Body of pancreas (tissue), 4 donors: ENCODE measurements at regions not wholly inside any gene's neighbourhood (a gene's known extent, or its start where the extent isn't known, plus 50 kb on each side); places are given as distances from the start of the nearest gene placed in this dataset.

Experiments
- ATAC-seq: fragments of 150-250 bp; one replicate; pipeline ENCODE4 v1.9.1; 2016
- DNase-seq, 4 donors: peaks; one replicate each; pipeline ENCODE4 v3.0.0-alpha.2; 2019
- H3K27ac ChIP-seq, 4 donors: fragments of 200-600 bp; sonication (generic); 1 replicate in 3 of 4; 2 replicates in 1 of 4; pipeline versions ENCODE4 v1.5.1 to v1.6.1; 2016 to 2019; ENCODE audit warnings: mild to moderate bottlenecking in 1 of 4, mixed read lengths in 1 of 4, moderate library complexity in 1 of 4
- H3K27me3 ChIP-seq, 2 donors: fragments of 200-600 bp; sonication (generic); one replicate each; pipeline ENCODE4 v1.6.0; 2016; ENCODE audit warnings: mild to moderate bottlenecking in 1 of 2
- H3K36me3 ChIP-seq, 2 donors: fragments of 200-600 bp; sonication (generic); replicated peaks in 1 of 2; 2 replicates each; pipeline ENCODE4 v1.5.1; 2016; ENCODE audit warnings: low read depth in 2 of 2; ENCODE audit not compliant: insufficient read depth in 1 of 2
- H3K4me1 ChIP-seq: fragments of 200-600 bp; sonication (generic); one replicate; pipeline ENCODE4 v1.6.0; 2016
- H3K4me3 ChIP-seq, 2 donors: fragments of 200-600 bp; sonication (generic); 1 replicate in 1 of 2; 2 replicates in 1 of 2; pipeline ENCODE4 v1.5.1; 2016 to 2019
- H3K9me3 ChIP-seq, 3 donors: fragments of 200-600 bp; sonication (generic); 1 replicate in 2 of 3; 2 replicates in 1 of 3; pipeline ENCODE4 v1.5.1; 2016
- CTCF ChIP-seq, 7 experiments: fragments of 450-650 bp in 4 of 7; fragments of 200-600 bp in 3 of 7; sonication (generic) in 3 of 7; IDR thresholded peaks; one replicate each; pipeline ENCODE4 v1.5.1; 2016 to 2019; ENCODE audit warnings: antibody characterized with exemption in 7 of 7
- POLR2A ChIP-seq, 3 donors: fragments of 450-650 bp; IDR thresholded peaks; one replicate each; pipeline ENCODE4 v1.6.1; 2016; ENCODE audit warnings: antibody characterized with exemption in 3 of 3, mild to moderate bottlenecking in 2 of 3
- WGBS, 2 donors: methylation state at CpG; one replicate each; pipeline ENCODE4 v1.1.5; 2017; 5-methylcytosine and 5-hydroxymethylcytosine counted together
- intact Hi-C: fragments of 100-400 bp; cut with DNase I; formaldehyde crosslinking; loops from one replicate; pipeline ENCODE4 v1.15.1; 2023

- Histone ChIP-seq H3K27ac (no peak overlapping the region), H3K4me1 (no peaks in the 10 kb centered on the region), H3K4me3 (no peak overlapping the region), H3K9me3 (no peaks in the 10 kb centered on the region), H3K36me3 (no peaks in the 10 kb centered on the region), H3K27me3 (no peaks in the 10 kb centered on the region)
- ATAC-seq (no peak), DNase-seq (no peak)
- intact Hi-C loops, result no loop called here
- WGBS, 2 donors, result 60 to 66% methylated on average over 3 of the region's 3 CpGs
- TF ChIP-seq POLR2A (IDR thresholded peaks at IDR 0.05) (no peak), CTCF (IDR thresholded peaks at IDR 0.05) (no peak)
These were observed 244.1 kb upstream of the AKR1E2 start for GRCh38 chr10:4581929-4582328.

- intact Hi-C loops, result no loop called here
- Histone ChIP-seq H3K4me3 (no peak overlapping the region), H3K4me1 (no peaks in the 10 kb centered on the region), H3K9me3 (no peaks in the 10 kb centered on the region), H3K36me3 (no peaks in the 10 kb centered on the region), H3K27me3 (no peaks in the 10 kb centered on the region), H3K27ac (no peak overlapping the region)
- WGBS, 2 donors, result 51 to 64% methylated on average over 3 of the region's 3 CpGs
- ATAC-seq (no peak), DNase-seq (no peak)
- TF ChIP-seq CTCF (IDR thresholded peaks at IDR 0.05) (no peak), POLR2A (IDR thresholded peaks at IDR 0.05) (no peak)
These were observed 246.2 kb upstream of the AKR1E2 start for GRCh38 chr10:4579844-4580243.

GRCh38 chr10:4576206-4576605 lies 249.8 kb upstream of the AKR1E2 start:
- no peak for TF ChIP-seq CTCF (IDR thresholded peaks at IDR 0.05)
- Histone ChIP-seq H3K4me3 (no peak overlapping the region), H3K9me3 (no peaks in the 10 kb centered on the region), H3K27me3 (no peaks in the 10 kb centered on the region), H3K27ac (no peak overlapping the region), H3K36me3 (no peaks in the 10 kb centered on the region), H3K4me1 (no peaks in the 10 kb centered on the region)
- ATAC-seq, result no peak
- DNase-seq, result no peak
- intact Hi-C loops, result no loop called here
- WGBS, 2 donors, result 54 to 72% methylated on average over 3 of the region's 3 CpGs

GRCh38 chr10:4569151-4569550 lies 256.9 kb upstream of the AKR1E2 start:
- intact Hi-C loops, result no loop called here
- no peaks in the 10 kb centered on the region for H3K27me3 ChIP-seq
- ATAC-seq (no peak), DNase-seq (no peak)
- no peaks in the 10 kb centered on the region for H3K36me3 ChIP-seq
- no peaks in the 10 kb centered on the region for H3K4me1 ChIP-seq
- TF ChIP-seq POLR2A (IDR thresholded peaks at IDR 0.05), result no peak
- no peak for TF ChIP-seq CTCF (IDR thresholded peaks at IDR 0.05)
- WGBS, 2 donors, result 41 to 42% methylated on average over 3 of the region's 3 CpGs
- H3K4me3 ChIP-seq, result no peak overlapping the region
- no peaks in the 10 kb centered on the region for H3K9me3 ChIP-seq
- H3K27ac ChIP-seq, result no peak overlapping the region

GRCh38 chr10:4568731-4569130 lies 257.3 kb upstream of the AKR1E2 start:
- WGBS, 2 donors, result 68% methylated on average over 4 of the region's 4 CpGs
- Histone ChIP-seq H3K27me3 (no peaks in the 10 kb centered on the region), H3K4me3 (no peak overlapping the region), H3K9me3 (no peaks in the 10 kb centered on the region), H3K4me1 (no peaks in the 10 kb centered on the region), H3K27ac (no peak overlapping the region), H3K36me3 (no peaks in the 10 kb centered on the region)
- TF ChIP-seq CTCF (IDR thresholded peaks at IDR 0.05), result no peak
- no peak for TF ChIP-seq POLR2A (IDR thresholded peaks at IDR 0.05)
- no peak for DNase-seq
- no peak for ATAC-seq
- intact Hi-C loops, result no loop called here
